GM13977 (cell line): ENCODE measurements at regions not wholly inside any gene's neighbourhood (a gene's known extent, or its start where the extent isn't known, plus 50 kb on each side); places are given as distances from the start of the nearest gene placed in this dataset.

Source experiments
- DNase-seq: peaks from one replicate; pipeline ENCODE4 v3.0.0; 2012; ENCODE audit warnings: low spot score
- in situ Hi-C: fragments of 300-500 bp; cut with MboI; formaldehyde crosslinking; loops from one replicate; pipeline ENCODE4 v1.12.0; 2022; ENCODE audit warnings: low sequenced_read_pairs, low pct_unique_long_range_greater_than_20kb, mixed read lengths, inconsistent platforms; ENCODE audit not compliant: unreplicated experiment
- TF ChIP-seq, protein P1 (sequence below): IDR thresholded peaks from 2 replicates; pipeline ENCODE4 v1.5.1; 2012; ENCODE audit warnings: mild to moderate bottlenecking, control low read depth; ENCODE audit not compliant: insufficient read depth; ENCODE audit errors: extremely low read depth, missing control alignments

DNA sequence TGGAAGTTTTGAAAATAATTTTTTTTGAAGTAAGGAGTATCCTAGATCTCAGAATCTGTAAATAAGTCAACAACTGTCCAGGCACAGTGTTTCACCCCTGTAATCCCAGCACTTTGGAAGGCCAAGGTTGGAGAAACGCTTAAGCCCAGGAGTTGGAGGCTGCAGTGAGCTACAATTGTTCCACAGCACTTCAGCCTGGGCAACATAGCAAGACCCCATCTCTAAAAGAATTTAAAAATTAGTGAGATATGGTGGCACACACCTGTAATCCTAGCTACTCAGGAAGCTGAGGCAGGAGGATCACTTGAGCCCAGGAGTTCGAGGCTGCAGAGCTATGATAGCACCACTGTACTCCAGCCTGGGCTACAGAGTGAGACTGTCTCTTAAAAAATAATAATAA is 87.2 kb upstream of the ZNF507 start:
- TF ChIP-seq, protein P1, sequence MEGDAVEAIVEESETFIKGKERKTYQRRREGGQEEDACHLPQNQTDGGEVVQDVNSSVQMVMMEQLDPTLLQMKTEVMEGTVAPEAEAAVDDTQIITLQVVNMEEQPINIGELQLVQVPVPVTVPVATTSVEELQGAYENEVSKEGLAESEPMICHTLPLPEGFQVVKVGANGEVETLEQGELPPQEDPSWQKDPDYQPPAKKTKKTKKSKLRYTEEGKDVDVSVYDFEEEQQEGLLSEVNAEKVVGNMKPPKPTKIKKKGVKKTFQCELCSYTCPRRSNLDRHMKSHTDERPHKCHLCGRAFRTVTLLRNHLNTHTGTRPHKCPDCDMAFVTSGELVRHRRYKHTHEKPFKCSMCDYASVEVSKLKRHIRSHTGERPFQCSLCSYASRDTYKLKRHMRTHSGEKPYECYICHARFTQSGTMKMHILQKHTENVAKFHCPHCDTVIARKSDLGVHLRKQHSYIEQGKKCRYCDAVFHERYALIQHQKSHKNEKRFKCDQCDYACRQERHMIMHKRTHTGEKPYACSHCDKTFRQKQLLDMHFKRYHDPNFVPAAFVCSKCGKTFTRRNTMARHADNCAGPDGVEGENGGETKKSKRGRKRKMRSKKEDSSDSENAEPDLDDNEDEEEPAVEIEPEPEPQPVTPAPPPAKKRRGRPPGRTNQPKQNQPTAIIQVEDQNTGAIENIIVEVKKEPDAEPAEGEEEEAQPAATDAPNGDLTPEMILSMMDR = no peak
- in situ Hi-C loops = no loop called here
- DNase-seq = no peak

DNA sequence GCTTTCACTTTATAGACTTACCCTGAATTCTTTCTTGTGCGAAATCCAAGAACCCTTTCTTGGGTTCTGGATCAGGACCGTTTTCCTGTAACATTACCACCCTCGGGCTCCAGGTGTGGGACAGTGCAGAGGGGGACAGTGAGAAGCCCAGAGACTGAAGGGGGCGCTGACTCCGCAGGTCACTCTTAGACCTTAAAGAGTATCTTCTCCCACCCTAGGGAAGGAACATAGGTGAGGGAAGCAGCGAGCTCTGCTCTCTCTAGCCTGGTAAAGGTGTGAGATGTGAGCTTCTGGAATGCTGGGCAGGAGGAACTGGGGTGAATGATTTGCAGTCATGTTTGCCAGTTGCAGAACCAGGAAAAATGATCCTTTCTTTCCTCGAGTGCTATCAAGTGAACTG is 80.8 kb upstream of the ZNF507 start:
- DNase-seq = no peak
- in situ Hi-C loops = no loop called here
- TF ChIP-seq, protein P1 = no peak

DNA sequence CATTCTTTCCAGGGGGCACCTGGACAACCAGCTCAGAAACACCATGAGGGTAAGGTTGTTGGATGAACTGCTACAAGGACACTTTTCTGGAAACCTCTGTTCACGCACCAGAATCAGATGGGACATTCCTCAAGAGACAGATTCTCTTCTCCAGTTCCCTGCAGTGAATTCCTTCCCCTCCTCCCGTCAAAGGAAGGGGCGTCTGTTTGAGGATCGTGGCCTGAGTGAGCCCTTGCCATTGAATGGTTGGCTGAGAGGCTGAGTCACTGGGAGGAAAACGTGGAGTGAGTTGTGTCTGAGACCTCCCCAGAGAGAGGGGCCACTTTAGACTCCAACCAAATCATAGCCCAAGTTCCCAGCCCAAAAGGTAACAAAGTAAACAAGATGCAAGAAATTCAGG is 79.4 kb upstream of the ZNF507 start:
- no peak for DNase-seq
- in situ Hi-C loops = no loop called here
- TF ChIP-seq, protein P1 = no peak

DNA sequence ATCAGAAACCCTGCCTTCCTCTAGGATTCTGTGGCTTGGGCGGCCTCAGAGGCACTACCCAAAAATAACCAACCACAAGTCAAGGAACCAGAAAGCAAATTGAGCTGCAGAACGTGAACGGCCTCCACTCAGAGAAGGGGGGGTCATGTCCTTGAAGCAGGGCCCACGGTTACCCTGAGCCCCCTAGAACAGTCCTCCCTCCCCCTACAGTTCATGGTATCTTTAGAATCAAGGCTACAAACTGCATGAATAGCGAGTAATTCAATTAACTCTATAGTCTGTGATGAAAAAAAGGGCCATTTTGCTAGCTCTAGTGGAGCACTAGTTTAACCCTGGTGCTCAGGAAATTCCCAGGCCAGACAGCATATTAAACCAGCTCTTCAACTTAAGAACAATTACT is 79.0 kb upstream of the ZNF507 start:
- TF ChIP-seq, protein P1 = no peak
- in situ Hi-C loops = no loop called here
- no peak for DNase-seq

DNA sequence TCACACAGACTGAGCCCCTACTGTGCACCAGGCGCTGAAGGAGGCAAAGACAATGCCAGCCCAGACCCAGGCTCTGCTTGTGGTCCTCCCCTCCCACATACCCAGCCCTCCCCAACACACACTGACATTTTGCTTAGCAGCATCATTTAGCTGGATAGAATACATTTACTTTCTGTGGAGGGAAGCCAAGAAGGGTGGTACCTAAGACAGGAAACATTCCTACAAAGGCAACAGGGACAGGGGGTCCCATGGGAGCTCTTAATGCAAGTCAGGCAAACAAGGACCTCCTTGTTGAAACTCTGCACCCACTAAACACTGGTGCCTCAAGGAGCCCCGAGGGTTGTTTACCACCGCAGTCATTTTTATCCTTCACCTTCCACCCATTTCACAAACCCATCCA is 77.0 kb upstream of the ZNF507 start:
- in situ Hi-C loops = no loop called here

DNA sequence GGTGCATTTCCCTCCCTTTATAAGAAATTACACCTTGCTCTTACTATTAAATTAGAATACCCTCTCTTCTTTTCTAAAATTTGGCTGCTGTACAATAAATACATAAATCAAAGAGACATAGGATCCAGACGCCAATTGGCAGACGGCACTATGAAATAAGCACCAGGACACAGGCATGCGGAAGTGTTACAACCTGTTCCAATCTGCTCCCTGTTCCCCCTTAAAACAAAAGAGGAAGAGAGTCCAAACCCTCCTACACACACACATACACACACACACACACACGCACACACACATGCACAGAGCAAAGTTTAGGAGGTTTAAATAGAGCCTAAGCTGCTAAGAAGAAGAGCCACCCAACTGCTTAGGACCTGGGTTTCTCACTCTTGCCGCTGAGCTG is 75.6 kb upstream of the ZNF507 start:
- in situ Hi-C loops = no loop called here
- TF ChIP-seq, protein P1 = no peak
- DNase-seq = no peak

More for the DNA sequence above, 77.0 kb upstream of the ZNF507 start:
- no peak for DNase-seq
- TF ChIP-seq, protein P1 = no peak

DNA sequence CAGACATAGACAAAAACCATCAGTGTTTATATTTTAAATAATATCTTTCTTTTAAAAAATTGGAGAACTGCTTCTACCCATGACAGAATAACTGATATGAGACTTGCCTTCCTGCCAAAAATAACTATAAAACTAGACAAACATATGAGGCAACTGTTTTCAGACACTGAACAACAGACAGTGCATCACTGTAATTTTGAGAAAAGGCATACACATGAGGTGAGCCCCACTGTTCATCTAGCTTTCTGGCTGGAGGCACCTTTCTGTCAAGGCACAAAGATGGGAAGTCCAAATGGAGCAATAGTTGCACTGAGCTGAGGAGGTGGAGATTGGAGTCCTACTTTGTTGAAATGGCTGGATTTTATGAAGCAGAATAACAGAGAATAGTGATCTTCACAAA is 71.9 kb upstream of the ZNF507 start:
- TF ChIP-seq, protein P1 = no peak
- in situ Hi-C loops = no loop called here
- no peak for DNase-seq
